ENCODE measurements at regions not wholly inside any gene's neighbourhood (a gene's known extent, or its start where the extent isn't known, plus 50 kb on each side); places are given as distances from the start of the nearest gene placed in this dataset.

DNA sequence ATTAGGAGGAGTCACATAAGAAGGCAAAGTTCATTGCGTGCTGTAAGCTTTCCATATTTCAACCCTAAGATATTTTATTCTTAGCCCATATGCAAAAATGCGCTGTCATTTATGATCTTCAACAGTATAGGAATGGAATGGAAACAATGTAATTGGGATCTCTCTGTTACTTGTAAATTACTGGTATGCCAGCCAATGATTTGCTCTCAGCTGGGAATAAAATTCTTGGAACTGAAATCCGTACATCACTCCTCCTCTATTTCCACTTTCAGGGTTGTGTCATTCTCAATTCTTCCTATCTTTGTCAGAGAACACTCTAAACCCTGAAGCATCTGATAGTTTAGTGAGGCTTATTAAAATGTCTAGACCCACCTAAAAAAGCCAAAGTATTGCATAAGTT lies 80.7 kb upstream of the STEAP4 start:
- no peak for TF ChIP-seq CTCF (IDR thresholded peaks at IDR 0.05; ENCODE audit: low read depth, low read length)
- TF ChIP-seq POLR2A (IDR thresholded peaks at IDR 0.05; ENCODE audit: extremely low read depth, insufficient read length): no peak
- TF ChIP-seq MAX (IDR thresholded peaks at IDR 0.05; ENCODE audit: low read depth, low read length): no peak
- TF ChIP-seq MYC (IDR thresholded peaks at IDR 0.05; ENCODE audit: low read depth, low read length): no peak
